Pulmonary artery endothelial cell (primary cell): ENCODE measurements at regions not wholly inside any gene's neighbourhood (a gene's known extent, or its start where the extent isn't known, plus 50 kb on each side); places are given as distances from the start of the nearest gene placed in this dataset.

Source experiments
- DNase-seq: peaks from one replicate; pipeline ENCODE4 v3.0.0-alpha.2; 2011; ENCODE audit warnings: low read depth, low spot score

- no peak for DNase-seq
Observed at GRCh38 chr13:74003374-74003773, 130.8 kb downstream of the KLF12 start.

GRCh38 chr13:74000876-74001275 is 133.3 kb downstream of the KLF12 start:
- no peak for DNase-seq

GRCh38 chr13:73998631-73999030 is 135.6 kb downstream of the KLF12 start:
- DNase-seq = no peak

GRCh38 chr13:73997964-73998363 is 136.2 kb downstream of the KLF12 start:
- no peak for DNase-seq

- no peak for DNase-seq
Observed at GRCh38 chr13:73996569-73996968, 137.6 kb downstream of the KLF12 start.

- DNase-seq = no peak
Observed at GRCh38 chr13:73995736-73996135, 138.5 kb downstream of the KLF12 start.

- no peak for DNase-seq
Observed at GRCh38 chr13:73993661-73994060, 140.5 kb downstream of the KLF12 start.

- no peak for DNase-seq
Observed at GRCh38 chr13:73991884-73992283, 142.3 kb downstream of the KLF12 start.

GRCh38 chr13:73991384-73991783 is 142.8 kb downstream of the KLF12 start:
- no peak for DNase-seq

GRCh38 chr13:73989244-73989843 is 144.9 kb downstream of the KLF12 start:
- DNase-seq = no peak

- DNase-seq = no peak
Observed at GRCh38 chr13:73988461-73988860, 145.7 kb downstream of the KLF12 start.

- DNase-seq = no peak
Observed at GRCh38 chr13:73987618-73988017, 146.6 kb downstream of the KLF12 start.

- no peak for DNase-seq
Observed at GRCh38 chr13:73985783-73986182, 148.4 kb downstream of the KLF12 start.

- DNase-seq = no peak
Observed at GRCh38 chr13:73984949-73985691, 149.1 kb downstream of the KLF12 start.

GRCh38 chr13:73984201-73984600 is 150.0 kb downstream of the KLF12 start:
- DNase-seq = no peak

GRCh38 chr13:73983109-73983508 is 151.1 kb downstream of the KLF12 start:
- no peak for DNase-seq

GRCh38 chr13:73981595-73981994 is 152.6 kb downstream of the KLF12 start:
- no peak for DNase-seq

GRCh38 chr13:73975767-73976166 is 158.4 kb downstream of the KLF12 start:
- DNase-seq = no peak

- no peak for DNase-seq
Observed at GRCh38 chr13:73974051-73974450, 160.2 kb downstream of the KLF12 start.

- DNase-seq = no peak
Observed at GRCh38 chr13:73973156-73973555, 161.0 kb downstream of the KLF12 start.

GRCh38 chr13:73972545-73972944 is 161.7 kb downstream of the KLF12 start:
- no peak for DNase-seq

- no peak for DNase-seq
Observed at GRCh38 chr13:73971481-73971880, 162.7 kb downstream of the KLF12 start.

GRCh38 chr13:73970421-73971055 is 163.7 kb downstream of the KLF12 start:
- DNase-seq = no peak
